Esophagus muscularis mucosa (tissue), 4 donors: ENCODE measurements at regions not wholly inside any gene's neighbourhood (a gene's known extent, or its start where the extent isn't known, plus 50 kb on each side); places are given as distances from the start of the nearest gene placed in this dataset.
"Not testable (repeated sequence)": the region's sequence is repeated elsewhere in the genome, so short reads cannot be mapped to it uniquely, and the experiment has no call there.

Source experiments
- DNase-seq: peaks from one replicate; pipeline ENCODE4 v3.0.0-alpha.2; 2017; ENCODE audit errors: extremely low spot score
- H3K27ac ChIP-seq, 4 donors: fragments of 200-600 bp; sonication (generic); replicated peaks in 1 of 4; 1 replicate in 3 of 4; 2 replicates in 1 of 4; pipeline ENCODE4 v1.5.1; 2016 to 2019; ENCODE audit warnings: mild to moderate bottlenecking in 1 of 4
- H3K27me3 ChIP-seq, 4 donors: fragments of 200-600 bp; sonication (generic); one replicate each; pipeline versions ENCODE4 v1.5.1 to v1.6.0; 2016 to 2019
- H3K36me3 ChIP-seq, 4 donors: fragments of 200-600 bp; sonication (generic); one replicate each; pipeline ENCODE4 v1.5.1; 2016 to 2019
- H3K4me1 ChIP-seq, 4 donors: fragments of 200-600 bp; sonication (generic); one replicate each; pipeline ENCODE4 v1.5.1; 2016 to 2019
- H3K4me3 ChIP-seq, 4 donors: fragments of 200-600 bp; sonication (generic); 1 replicate in 2 of 4; 2 replicates in 2 of 4; pipeline ENCODE4 v1.5.1; 2016 to 2019; ENCODE audit warnings: mild to moderate bottlenecking in 4 of 4, moderate library complexity in 1 of 4
- H3K9me3 ChIP-seq, 4 donors: fragments of 200-600 bp; sonication (generic); 1 replicate in 3 of 4; 2 replicates in 1 of 4; pipeline ENCODE4 v1.5.1; 2016 to 2019
- EP300 ChIP-seq: sonication (generic); formaldehyde crosslinking; IDR thresholded peaks from one replicate; pipeline ENCODE4 v1.6.1; 2017; ENCODE audit warnings: antibody characterized with exemption
- POLR2A ChIP-seq: fragments of 450-650 bp; IDR thresholded peaks from one replicate; pipeline ENCODE4 v1.6.1; 2017; ENCODE audit warnings: antibody characterized with exemption, moderate library complexity, mild to moderate bottlenecking, low read depth
- POLR2AphosphoS5 ChIP-seq, 2 donors: sonication (generic); formaldehyde crosslinking; IDR thresholded peaks; one replicate each; pipeline ENCODE4 v1.6.1; 2017; ENCODE audit warnings: antibody characterized with exemption in 2 of 2
- WGBS: methylation state at CpG from one replicate; pipeline ENCODE4 v1.1.5; 2018; 5-methylcytosine and 5-hydroxymethylcytosine counted together
- intact Hi-C: fragments of 100-400 bp; cut with DNase I; formaldehyde crosslinking; loops from one replicate; pipeline ENCODE4 v1.15.1; 2023
- TF ChIP-seq, protein P1 (sequence below), 3 experiments: fragments of 200-600 bp in 2 of 3; fragments of 450-650 bp in 1 of 3; sonication (generic) in 2 of 3; IDR thresholded peaks; one replicate each; pipeline ENCODE4 v1.5.1; 2017 to 2019; ENCODE audit warnings: antibody characterized with exemption in 3 of 3, mild to moderate bottlenecking in 2 of 3, moderate library complexity in 1 of 3

DNA sequence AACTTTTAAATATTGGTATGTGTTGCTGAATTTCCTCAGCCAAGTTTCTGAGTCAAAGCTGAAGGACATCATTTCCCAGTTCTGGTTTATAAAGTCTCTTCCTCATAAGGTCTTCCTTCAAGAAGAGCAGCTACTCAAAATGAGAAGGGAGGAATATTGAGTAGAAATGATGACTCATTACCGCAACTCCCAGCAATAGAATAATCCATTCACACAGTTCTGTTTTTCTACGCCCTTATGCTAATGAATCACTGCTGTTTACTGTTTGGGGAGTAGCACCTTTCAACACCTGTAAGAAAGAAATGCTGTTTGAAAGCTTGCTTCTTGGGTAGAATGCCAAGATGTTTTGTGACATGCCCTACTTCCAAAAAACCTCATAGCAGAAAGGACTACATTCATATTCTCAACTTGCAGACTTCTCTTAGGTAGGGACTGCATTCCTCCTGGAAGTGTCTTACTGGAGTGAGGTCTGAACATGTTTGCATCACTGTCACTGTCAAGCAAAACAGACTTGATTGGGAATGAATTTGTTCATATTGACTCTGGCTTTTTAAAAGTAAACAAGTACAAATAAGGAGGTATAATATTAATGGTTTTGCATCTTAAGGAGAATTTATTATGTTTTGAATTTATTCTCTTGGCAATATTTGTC is 147.2 kb upstream of the BANK1 start:
- Histone ChIP-seq H3K36me3 (no peaks in the 10 kb centered on the region), H3K4me1 (no peaks in the 10 kb centered on the region), H3K9me3 (no peaks in the 10 kb centered on the region), H3K27ac (no peak overlapping the region), H3K27me3 (no peaks in the 10 kb centered on the region), H3K4me3 (no peak overlapping the region)
- intact Hi-C loops, result no loop called here
- WGBS, result 61% methylated on average over 2 of the region's 2 CpGs
- TF ChIP-seq POLR2A (no peak), POLR2AphosphoS5 (IDR thresholded peaks at IDR 0.05) (no peak), EP300 (no peak)
- TF ChIP-seq, protein P1, sequence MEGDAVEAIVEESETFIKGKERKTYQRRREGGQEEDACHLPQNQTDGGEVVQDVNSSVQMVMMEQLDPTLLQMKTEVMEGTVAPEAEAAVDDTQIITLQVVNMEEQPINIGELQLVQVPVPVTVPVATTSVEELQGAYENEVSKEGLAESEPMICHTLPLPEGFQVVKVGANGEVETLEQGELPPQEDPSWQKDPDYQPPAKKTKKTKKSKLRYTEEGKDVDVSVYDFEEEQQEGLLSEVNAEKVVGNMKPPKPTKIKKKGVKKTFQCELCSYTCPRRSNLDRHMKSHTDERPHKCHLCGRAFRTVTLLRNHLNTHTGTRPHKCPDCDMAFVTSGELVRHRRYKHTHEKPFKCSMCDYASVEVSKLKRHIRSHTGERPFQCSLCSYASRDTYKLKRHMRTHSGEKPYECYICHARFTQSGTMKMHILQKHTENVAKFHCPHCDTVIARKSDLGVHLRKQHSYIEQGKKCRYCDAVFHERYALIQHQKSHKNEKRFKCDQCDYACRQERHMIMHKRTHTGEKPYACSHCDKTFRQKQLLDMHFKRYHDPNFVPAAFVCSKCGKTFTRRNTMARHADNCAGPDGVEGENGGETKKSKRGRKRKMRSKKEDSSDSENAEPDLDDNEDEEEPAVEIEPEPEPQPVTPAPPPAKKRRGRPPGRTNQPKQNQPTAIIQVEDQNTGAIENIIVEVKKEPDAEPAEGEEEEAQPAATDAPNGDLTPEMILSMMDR (IDR thresholded peaks at IDR 0.05), result no peak
- DNase-seq, result no peak

DNA sequence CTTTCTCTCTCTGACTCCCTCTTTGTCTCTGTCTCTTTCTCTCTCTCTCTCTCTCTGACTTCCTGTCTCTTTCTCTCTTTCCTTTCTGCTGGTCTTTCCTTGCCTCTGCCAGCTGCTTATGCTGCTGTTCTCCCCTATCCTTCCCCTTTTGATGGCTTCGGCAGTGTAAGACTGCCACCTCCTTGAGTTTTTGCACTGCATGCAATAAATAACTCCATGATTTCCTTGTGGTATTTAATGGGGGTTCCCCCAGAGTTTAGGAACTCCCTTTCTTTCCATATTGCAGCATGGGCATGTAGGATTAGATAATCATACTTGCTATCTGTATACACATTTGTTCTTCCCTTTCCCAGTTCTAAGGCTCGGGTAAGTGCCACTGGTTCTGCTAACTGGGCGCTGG is 157.8 kb upstream of the BANK1 start:
- H3K27me3 ChIP-seq, H3K9me3 ChIP-seq, intact Hi-C loops, H3K4me3 ChIP-seq, H3K4me1 ChIP-seq, H3K27ac ChIP-seq, H3K36me3 ChIP-seq, DNase-seq: not testable (repeated sequence)
- WGBS, result 79% methylated on average over 3 of the region's 3 CpGs

DNA sequence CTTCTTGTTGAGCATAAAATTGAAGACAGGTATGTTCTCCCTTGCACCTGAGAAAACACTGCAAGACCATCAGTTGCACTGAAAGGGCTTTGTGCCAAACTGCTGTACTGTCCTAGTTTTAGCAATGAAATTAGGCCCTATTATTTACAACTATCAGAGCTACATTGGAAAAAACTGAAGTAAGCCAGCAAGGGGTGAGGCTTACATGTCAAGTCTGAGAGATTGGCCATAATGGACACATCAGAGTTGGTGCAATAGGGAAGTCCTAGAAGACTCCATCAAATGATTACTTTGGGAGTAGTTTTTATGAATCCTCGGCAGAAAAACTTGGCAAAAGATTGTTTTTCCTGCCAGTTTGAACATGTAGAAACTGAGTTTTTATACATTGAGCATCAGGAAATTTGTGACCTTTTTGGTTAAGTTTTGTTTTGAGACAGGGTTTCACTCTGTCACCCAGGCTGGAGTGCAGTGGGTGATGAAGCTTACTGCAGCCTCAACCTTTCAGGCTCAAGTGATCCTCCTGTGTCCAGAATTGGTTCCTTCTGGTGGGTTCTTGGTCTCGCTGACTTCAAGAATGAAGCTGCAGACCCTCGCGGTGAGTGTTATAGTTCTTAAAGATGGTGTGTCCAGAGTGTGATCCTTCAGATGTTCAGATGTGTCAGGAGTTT is 160.1 kb upstream of the BANK1 start:
- H3K4me1 ChIP-seq, result no peaks in the 10 kb centered on the region

DNA sequence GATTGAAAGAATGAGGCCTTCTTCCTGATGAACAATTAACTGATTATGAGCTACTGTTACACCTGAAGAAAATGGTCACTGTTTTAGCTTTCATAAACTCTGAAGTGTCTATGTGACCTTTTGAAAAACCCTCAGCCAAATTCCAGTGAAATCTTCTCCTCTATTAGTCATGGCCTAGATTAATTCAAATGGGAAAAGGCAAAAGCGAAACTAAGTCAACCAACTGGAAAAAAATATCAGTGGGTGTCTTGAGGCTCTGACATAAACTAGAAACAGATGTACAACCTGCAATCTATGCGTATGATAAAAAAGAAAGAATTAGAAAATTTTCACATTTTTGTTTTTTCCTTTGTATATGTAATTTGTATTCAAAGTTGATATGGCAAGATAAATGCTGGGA is 169.4 kb upstream of the BANK1 start:
- H3K27me3 ChIP-seq, result no peaks in the 10 kb centered on the region
- no peak for TF ChIP-seq EP300
- TF ChIP-seq POLR2AphosphoS5 (IDR thresholded peaks at IDR 0.05), result no peak
- TF ChIP-seq, protein P1 (IDR thresholded peaks at IDR 0.05), result no peak
- TF ChIP-seq POLR2A, result no peak
- no peaks in the 10 kb centered on the region for H3K9me3 ChIP-seq
- WGBS, result 69% methylated on average over 2 of the region's 2 CpGs
- no peak for DNase-seq
- H3K4me1 ChIP-seq, result peaks cover 0 to 5% (median 0%) of the 10 kb centered on the region in 4 donors
- H3K36me3 ChIP-seq, result no peaks in the 10 kb centered on the region
- H3K4me3 ChIP-seq, result no peak overlapping the region
- H3K27ac ChIP-seq, result no peak overlapping the region
- intact Hi-C loops, result no loop called here

More for the DNA sequence above, 160.1 kb upstream of the BANK1 start:
- no peak overlapping the region for H3K4me3 ChIP-seq
- H3K27me3 ChIP-seq, result no peaks in the 10 kb centered on the region
- no peak overlapping the region for H3K27ac ChIP-seq
- H3K36me3 ChIP-seq, result no peaks in the 10 kb centered on the region
- peaks cover 0 to 6% (median 0%) of the 10 kb centered on the region in 4 donors for H3K9me3 ChIP-seq
- 94% methylated on average over 4 of the region's 4 CpGs for WGBS
- TF ChIP-seq POLR2AphosphoS5 (IDR thresholded peaks at IDR 0.05), result no peak
- TF ChIP-seq, protein P1 (IDR thresholded peaks at IDR 0.05), result no peak
- TF ChIP-seq EP300, result no peak
- no peak for TF ChIP-seq POLR2A
- no peak for DNase-seq
- intact Hi-C loops, result no loop called here

DNA sequence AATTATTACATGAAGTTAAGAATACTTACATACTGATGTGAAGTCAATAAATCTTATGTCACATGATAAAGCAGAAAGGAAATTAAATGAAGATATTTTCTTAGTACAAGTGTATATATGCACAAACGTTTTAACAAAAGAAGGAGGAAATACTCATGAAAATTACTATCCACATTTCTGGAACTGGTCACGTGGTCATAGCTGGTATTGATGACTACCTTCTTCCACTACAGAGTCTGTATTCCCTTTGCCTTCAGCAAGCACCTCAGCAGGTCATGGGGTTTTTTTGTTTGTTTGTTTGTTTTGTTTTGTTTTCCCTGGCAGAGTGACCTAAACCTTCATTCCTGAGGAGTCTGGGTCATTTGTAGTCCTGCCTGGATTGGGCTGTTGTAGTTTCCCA is 174.9 kb upstream of the BANK1 start:
- intact Hi-C loops, result no loop called here
- DNase-seq, result no peak
- no peaks in the 10 kb centered on the region for H3K27me3 ChIP-seq
- TF ChIP-seq POLR2AphosphoS5 (IDR thresholded peaks at IDR 0.05) (no peak), EP300 (no peak), POLR2A (no peak)
- TF ChIP-seq, protein P1 (IDR thresholded peaks at IDR 0.05), result no peak
- H3K36me3 ChIP-seq, result no peaks in the 10 kb centered on the region
- 64% methylated on average over 2 of the region's 2 CpGs for WGBS
- H3K27ac ChIP-seq, result no peak overlapping the region
- no peaks in the 10 kb centered on the region for H3K9me3 ChIP-seq
- H3K4me3 ChIP-seq, result no peak overlapping the region
- no peaks in the 10 kb centered on the region for H3K4me1 ChIP-seq

DNA sequence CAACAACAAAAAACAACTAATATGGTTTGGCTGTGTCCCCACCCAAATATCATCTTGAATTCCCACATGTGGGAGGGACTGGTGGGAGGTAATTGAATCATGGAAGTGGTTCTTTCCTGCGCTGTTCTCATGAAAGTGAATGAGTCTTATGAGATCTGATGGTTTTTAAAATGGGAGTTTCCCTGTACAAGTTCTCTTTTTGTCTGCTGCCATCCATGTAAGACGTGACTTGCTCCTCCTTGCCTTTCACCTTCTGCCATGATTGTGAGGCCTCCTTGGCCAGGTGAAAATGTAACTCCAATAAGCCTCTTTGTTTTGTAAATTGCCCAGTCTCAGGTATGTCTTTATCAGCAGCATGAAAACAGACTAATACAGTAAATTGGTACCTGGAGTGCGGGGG is 183.5 kb upstream of the BANK1 start:
- not testable (repeated sequence) for H3K4me3 ChIP-seq

More for the DNA sequence above, 183.5 kb upstream of the BANK1 start:
- 94% methylated on average over 3 of the region's 3 CpGs for WGBS
- H3K36me3 ChIP-seq, DNase-seq, H3K27me3 ChIP-seq, H3K4me1 ChIP-seq, intact Hi-C loops, H3K9me3 ChIP-seq, H3K27ac ChIP-seq: not testable (repeated sequence)
